T-cell (primary cell): ENCODE measurements at regions not wholly inside any gene's neighbourhood (a gene's known extent, or its start where the extent isn't known, plus 50 kb on each side); places are given as distances from the start of the nearest gene placed in this dataset.
A peak's percentile ranks its signal among the peaks of the same experiment; 100 is the strongest.

Experiments
- ATAC-seq, 4 experiments: fragments of 200-7000 bp in 3 of 4; fragments of 150-1000 bp in 1 of 4; cut with Tn5 transposase; replicated peaks in 1 of 4; 1 replicate in 3 of 4; 2 replicates in 1 of 4; pipeline ENCODE4 v1.10.0; 2021; ENCODE audit warnings: moderate library complexity in 3 of 4, mild to moderate bottlenecking in 2 of 4, moderate number of reproducible peaks in 1 of 4
- CTCF ChIA-PET, 2 donors: fragments of 300-600 bp; sonication (Branson Sonifier 250); formaldehyde crosslinking; loops; one replicate each; lab custom pipeline; 2022; ENCODE audit warnings: antibody characterized with exemption in 2 of 2; lab: Charles Lee
- POLR2A ChIA-PET, 2 donors: fragments of 300-600 bp; sonication (Branson Sonifier 250); formaldehyde crosslinking; loops; one replicate each; lab custom pipeline; 2022; ENCODE audit warnings: antibody characterized with exemption in 2 of 2; lab: Charles Lee
- DNase-seq, 35 experiments: peaks; one replicate each; pipeline versions ENCODE4 v3.0.0 to v3.0.0-alpha.2; 2013 to 2023
- H3K27ac ChIP-seq: one replicate; pipeline ENCODE4 v1.5.1; 2013; ENCODE audit warnings: low read length
- H3K27me3 ChIP-seq, 2 experiments: replicated peaks in 1 of 2; 1 replicate in 1 of 2; 2 replicates in 1 of 2; pipeline versions ENCODE4 v1.6.1 to v1.7.0; 2013; ENCODE audit warnings: low read length in 1 of 2, mixed read lengths in 1 of 2; ENCODE audit not compliant: control insufficient read depth in 2 of 2, insufficient read depth in 2 of 2; ENCODE audit errors: extremely low read depth in 1 of 2
- H3K36me3 ChIP-seq, 2 donors: 1 replicate in 1 of 2; 2 replicates in 1 of 2; pipeline versions ENCODE4 v1.6.1 to v1.7.0; 2013; ENCODE audit warnings: low read length in 1 of 2; ENCODE audit not compliant: control insufficient read depth in 2 of 2, insufficient read depth in 1 of 2; ENCODE audit errors: extremely low read depth in 1 of 2
- H3K4me1 ChIP-seq, 2 experiments: 1 replicate in 1 of 2; 2 replicates in 1 of 2; pipeline versions ENCODE4 v1.6.1 to v1.7.0; 2013; ENCODE audit warnings: low read length in 2 of 2, mixed read lengths in 1 of 2; ENCODE audit not compliant: insufficient read depth in 2 of 2, control insufficient read depth in 1 of 2; ENCODE audit errors: extremely low read depth in 1 of 2
- H3K4me3 ChIP-seq, 2 donors: 1 replicate in 1 of 2; 2 replicates in 1 of 2; pipeline versions ENCODE4 v1.5.1 to v1.7.0; 2013; ENCODE audit warnings: mild to moderate bottlenecking in 2 of 2, low read length in 1 of 2, moderate library complexity in 1 of 2; ENCODE audit not compliant: control insufficient read depth in 1 of 2; ENCODE audit errors: extremely low read depth in 1 of 2
- H3K9me3 ChIP-seq: 2 replicates; pipeline ENCODE4 v1.7.0; 2013
- H3K27ac Mint-ChIP-seq, 2 donors: one replicate each; pipeline ENCODE4 v1.8.0; 2020 to 2021; ENCODE audit warnings: mild to moderate bottlenecking in 2 of 2, mixed read lengths in 2 of 2
- H3K27me3 Mint-ChIP-seq, 2 donors: one replicate each; pipeline ENCODE4 v1.8.0; 2021 to 2022; ENCODE audit warnings: mixed read lengths in 2 of 2
- H3K36me3 Mint-ChIP-seq: one replicate; pipeline ENCODE4 v1.8.0; 2021; ENCODE audit warnings: mixed read lengths
- H3K4me1 Mint-ChIP-seq, 3 donors: one replicate each; pipeline ENCODE4 v1.8.0; 2020 to 2022; ENCODE audit warnings: mixed read lengths in 3 of 3, mild to moderate bottlenecking in 1 of 3
- H3K4me3 Mint-ChIP-seq, 3 donors: one replicate each; pipeline ENCODE4 v1.8.0; 2020 to 2022; ENCODE audit warnings: mild to moderate bottlenecking in 3 of 3, mixed read lengths in 3 of 3, moderate library complexity in 3 of 3
- H3K9me3 Mint-ChIP-seq, 3 donors: one replicate each; pipeline ENCODE4 v1.8.0; 2020 to 2022; ENCODE audit warnings: mixed read lengths in 3 of 3
- WGBS: methylation state at CpG from one replicate; pipeline ENCODE4 v1.1.5; 2013; ENCODE audit warnings: missing lambda C conversion rate; ENCODE audit not compliant: insufficient coverage; 5-methylcytosine and 5-hydroxymethylcytosine counted together

GRCh38 chr9:21568484-21568883 is 86.4 kb upstream of the IFNE start:
- no peak overlapping the region for H3K4me3 Mint-ChIP-seq
- ChIA-PET CTCF (no interaction called here), POLR2A (interaction anchor here (0.6 to 0.7 kb wide), 2 partner anchors 17 to 234 kb away, joined by 3 read pairs; no protein-coding TSS in a partner anchor)
- Histone ChIP-seq H3K4me3 (no peak overlapping the region), H3K9me3 (no peaks in the 10 kb centered on the region), H3K27me3 (peaks cover 0 to 4% of the 10 kb centered on the region in 2 experiments), H3K27ac (no peak overlapping the region), H3K4me1 (no peaks in the 10 kb centered on the region), H3K36me3 (no peaks in the 10 kb centered on the region)
- H3K4me1 Mint-ChIP-seq, result peaks cover 14 to 19% (median 18%) of the 10 kb centered on the region in 3 donors
- ATAC-seq (no peak), DNase-seq (no peak)
- no peak overlapping the region for H3K27ac Mint-ChIP-seq
- WGBS, result no CpG with 5 or more reads among the region's 3 CpGs
- H3K27me3 Mint-ChIP-seq, result peaks cover 0 to 12% of the 10 kb centered on the region in 2 donors
- H3K36me3 Mint-ChIP-seq, result no peaks in the 10 kb centered on the region
- no peaks in the 10 kb centered on the region for H3K9me3 Mint-ChIP-seq

- Histone ChIP-seq H3K4me1 (no peaks in the 10 kb centered on the region), H3K4me3 (no peak overlapping the region), H3K27ac (no peak overlapping the region), H3K27me3 (peaks cover 0 to 4% of the 10 kb centered on the region in 2 experiments), H3K9me3 (no peaks in the 10 kb centered on the region), H3K36me3 (no peaks in the 10 kb centered on the region)
- peaks cover 4 to 7% (median 5%) of the 10 kb centered on the region in 3 donors for H3K4me1 Mint-ChIP-seq
- no peak for DNase-seq
- no peaks in the 10 kb centered on the region for H3K9me3 Mint-ChIP-seq
- no peak overlapping the region for H3K4me3 Mint-ChIP-seq
- ChIA-PET CTCF (interaction anchor here in 1 of 2 donors (1.1 kb wide), 1 partner anchor 60 kb away, joined by 4 read pairs; no protein-coding TSS in a partner anchor), POLR2A (interaction anchor here in 1 of 2 donors (0.6 to 1.3 kb wide), 2 partner anchors 11 to 200 kb away, joined by 3 to 12 read pairs; no protein-coding TSS in a partner anchor)
- H3K27ac Mint-ChIP-seq, result no peak overlapping the region
- WGBS, result no CpG with 5 or more reads among the region's 1 CpG
- H3K27me3 Mint-ChIP-seq, result peaks cover 0 to 12% of the 10 kb centered on the region in 2 donors
- no peak for ATAC-seq
- H3K36me3 Mint-ChIP-seq, result no peaks in the 10 kb centered on the region
These were observed 87.6 kb upstream of the IFNE start for GRCh38 chr9:21569721-21570120.

GRCh38 chr9:21570643-21571275 is 88.6 kb upstream of the IFNE start:
- Mint-ChIP-seq H3K36me3 (no peaks in the 10 kb centered on the region), H3K27me3 (peaks cover 0 to 9% of the 10 kb centered on the region in 2 donors), H3K27ac (no peak overlapping the region), H3K9me3 (no peaks in the 10 kb centered on the region), H3K4me1 (peaks cover under 1 to 2% (median 2%) of the 10 kb centered on the region in 3 donors), H3K4me3 (no peak overlapping the region)
- DNase-seq, result no peak
- no peak overlapping the region for H3K27ac ChIP-seq
- ChIA-PET CTCF (interaction anchor here (0.6 to 1.2 kb wide), 2 partner anchors 17 to 220 kb away, joined by 4 read pairs; no protein-coding TSS in a partner anchor), POLR2A (interaction anchor here in 1 of 2 donors (1.3 kb wide), 1 partner anchor 12 kb away, joined by 12 read pairs; no protein-coding TSS in a partner anchor)
- no peak overlapping the region for H3K4me3 ChIP-seq
- H3K9me3 ChIP-seq, result no peaks in the 10 kb centered on the region
- H3K27me3 ChIP-seq, result peaks cover 0 to 4% of the 10 kb centered on the region in 2 experiments
- ATAC-seq, result no peak
- H3K4me1 ChIP-seq, result no peaks in the 10 kb centered on the region
- H3K36me3 ChIP-seq, result no peaks in the 10 kb centered on the region
- WGBS, result 73% methylated on average over 3 of the region's 5 CpGs

GRCh38 chr9:21574261-21574660 is 92.1 kb upstream of the IFNE start:
- no peak overlapping the region for H3K27ac Mint-ChIP-seq
- H3K27me3 Mint-ChIP-seq, result no peaks in the 10 kb centered on the region
- WGBS, result 100% methylated on average over 1 of the region's 1 CpG
- DNase-seq (no peak), ATAC-seq (no peak)
- no peaks in the 10 kb centered on the region for H3K9me3 Mint-ChIP-seq
- Histone ChIP-seq H3K27me3 (no peaks in the 10 kb centered on the region), H3K4me3 (no peak overlapping the region), H3K27ac (no peak overlapping the region), H3K36me3 (no peaks in the 10 kb centered on the region), H3K9me3 (no peaks in the 10 kb centered on the region), H3K4me1 (peaks cover 4 to 28% of the 10 kb centered on the region in 2 experiments)
- ChIA-PET CTCF (interaction anchor here in 1 of 2 donors (1.3 kb wide), 1 partner anchor 11 kb away, joined by 5 read pairs; no protein-coding TSS in a partner anchor), POLR2A (no interaction called here)
- H3K4me1 Mint-ChIP-seq, result peaks cover 33 to 34% (median 34%) of the 10 kb centered on the region in 3 donors
- H3K36me3 Mint-ChIP-seq, result no peaks in the 10 kb centered on the region
- no peak overlapping the region for H3K4me3 Mint-ChIP-seq

- Histone ChIP-seq H3K4me1 (peaks cover 4 to 30% of the 10 kb centered on the region in 2 experiments), H3K27ac (peak overlapping the region; percentile 61), H3K27me3 (no peaks in the 10 kb centered on the region), H3K4me3 (no peak overlapping the region), H3K9me3 (no peaks in the 10 kb centered on the region), H3K36me3 (no peaks in the 10 kb centered on the region)
- peaks cover 38 to 41% (median 39%) of the 10 kb centered on the region in 3 donors for H3K4me1 Mint-ChIP-seq
- ATAC-seq (peak; percentile 69 to 88 (median 74)), DNase-seq (peak in 28 of 35 experiments; percentile 15 to 65 (median 42))
- H3K27me3 Mint-ChIP-seq, result no peaks in the 10 kb centered on the region
- no peaks in the 10 kb centered on the region for H3K36me3 Mint-ChIP-seq
- POLR2A ChIA-PET, result interaction anchor here in 1 of 2 donors (0.6 to 0.7 kb wide), 2 partner anchors 567 to 976 kb away, joined by 3 to 12 read pairs; no protein-coding TSS in a partner anchor
- H3K4me3 Mint-ChIP-seq, result peak overlapping the region; percentile 25 to 59 (median 37)
- CTCF ChIA-PET, result interaction anchor here in 1 of 2 donors (0.6 to 1.1 kb wide), 4 partner anchors 18 to 667 kb away, joined by 3 read pairs; no protein-coding TSS in a partner anchor
- WGBS, result no CpG with 5 or more reads among the region's 7 CpGs
- H3K27ac Mint-ChIP-seq, result peak overlapping the region; percentile 89
- H3K9me3 Mint-ChIP-seq, result no peaks in the 10 kb centered on the region
These were observed 94.4 kb upstream of the IFNE start for GRCh38 chr9:21576331-21577189.
